Liver (tissue), 8 donors: ENCODE measurements at regions not wholly inside any gene's neighbourhood (a gene's known extent, or its start where the extent isn't known, plus 50 kb on each side); places are given as distances from the start of the nearest gene placed in this dataset.

ENCODE experiments used
- DNase-seq: peaks from one replicate; pipeline ENCODE4 v3.0.0-alpha.2; 2017; ENCODE audit warnings: low spot score
- H3K27ac ChIP-seq, 2 donors: one replicate each; pipeline ENCODE4 v1.7.0; 2013; ENCODE audit warnings: inconsistent platforms in 2 of 2, low read length in 2 of 2, control low read depth in 1 of 2, low read depth in 1 of 2, mild to moderate bottlenecking in 1 of 2
- H3K27me3 ChIP-seq, 4 donors: one replicate each; pipeline versions ENCODE4 v1.6.1 to v1.7.0; 2013; ENCODE audit warnings: low read length in 3 of 4, inconsistent platforms in 1 of 4, mild to moderate bottlenecking in 1 of 4, moderate library complexity in 1 of 4; ENCODE audit not compliant: control insufficient read depth in 4 of 4, insufficient read depth in 4 of 4
- H3K36me3 ChIP-seq, 4 donors: one replicate each; pipeline versions ENCODE4 v1.6.1 to v1.7.0; 2013; ENCODE audit warnings: low read length in 3 of 4, mild to moderate bottlenecking in 3 of 4, low read depth in 1 of 4, moderate library complexity in 1 of 4; ENCODE audit not compliant: control insufficient read depth in 4 of 4, insufficient read depth in 3 of 4
- H3K4me1 ChIP-seq, 4 donors: one replicate each; pipeline versions ENCODE4 v1.6.1 to v1.7.0; 2013; ENCODE audit warnings: low read length in 3 of 4, mild to moderate bottlenecking in 3 of 4, moderate library complexity in 1 of 4; ENCODE audit not compliant: control insufficient read depth in 4 of 4, insufficient read depth in 4 of 4
- H3K4me3 ChIP-seq, 3 donors: one replicate each; pipeline versions ENCODE4 v1.6.1 to v1.7.0; 2013; ENCODE audit warnings: low read length in 3 of 3, control low read depth in 1 of 3, low read depth in 1 of 3, mild to moderate bottlenecking in 1 of 3
- H3K9ac ChIP-seq, 2 donors: one replicate each; pipeline ENCODE4 v1.7.0; 2013; ENCODE audit warnings: low read length in 2 of 2, mild to moderate bottlenecking in 2 of 2, moderate library complexity in 2 of 2, control low read depth in 1 of 2, low read depth in 1 of 2
- H3K9me3 ChIP-seq, 4 donors: one replicate each; pipeline versions ENCODE4 v1.6.1 to v1.7.0; 2013; ENCODE audit warnings: low read length in 3 of 4; ENCODE audit not compliant: control insufficient read depth in 4 of 4
- EGR1 ChIP-seq, 2 donors: IDR thresholded peaks; 2 replicates each; pipeline ENCODE4 v1.6.1; 2016 to 2018; ENCODE audit warnings: antibody characterized with exemption in 2 of 2, low read depth in 2 of 2
- GABPA ChIP-seq, 2 donors: IDR thresholded peaks in 1 of 2; conservative IDR thresholded peaks in 1 of 2; 2 replicates each; pipeline ENCODE4 v1.6.1; 2016; ENCODE audit warnings: antibody characterized with exemption in 2 of 2, mild to moderate bottlenecking in 1 of 2, moderate library complexity in 1 of 2
- HNF4A ChIP-seq, 2 donors: conservative IDR thresholded peaks; 2 replicates each; pipeline ENCODE4 v1.6.1; 2016; ENCODE audit warnings: antibody characterized with exemption in 2 of 2, mild to moderate bottlenecking in 2 of 2
- HNF4G ChIP-seq: IDR thresholded peaks from 2 replicates; pipeline ENCODE4 v1.6.1; 2016; ENCODE audit warnings: antibody characterized with exemption
- NR2F2 ChIP-seq: IDR thresholded peaks from 2 replicates; pipeline ENCODE4 v1.6.1; 2016; ENCODE audit warnings: antibody characterized with exemption
- TAF1 ChIP-seq: conservative IDR thresholded peaks from 2 replicates; pipeline ENCODE4 v1.6.1; 2016; ENCODE audit warnings: antibody characterized with exemption, mild to moderate bottlenecking
- YY1 ChIP-seq: IDR thresholded peaks from 2 replicates; pipeline ENCODE4 v1.6.1; 2016; ENCODE audit warnings: antibody characterized with exemption, mild to moderate bottlenecking
- WGBS: extraction: QIAGEN DNeasy Blood & Tissue Kit; methylation state at CpG from one replicate; pipeline ENCODE4 v1.1.7; 2013; 5-methylcytosine and 5-hydroxymethylcytosine counted together
- TF ChIP-seq, protein P1 (sequence below): IDR thresholded peaks from 2 replicates; pipeline ENCODE4 v1.6.1; 2016; ENCODE audit warnings: antibody characterized with exemption, mild to moderate bottlenecking
- TF ChIP-seq, protein P2 (sequence below): IDR thresholded peaks from 2 replicates; pipeline ENCODE4 v1.6.1; 2016; ENCODE audit warnings: antibody characterized with exemption
- TF ChIP-seq, protein P3 (sequence below): IDR thresholded peaks from 2 replicates; pipeline ENCODE4 v1.6.1; 2016; ENCODE audit warnings: antibody characterized with exemption
- TF ChIP-seq, protein P4 (sequence below): IDR thresholded peaks from 2 replicates; pipeline ENCODE4 v1.6.1; 2016; ENCODE audit warnings: antibody characterized with exemption
- TF ChIP-seq, protein P5 (sequence below): fragments of 150-350 bp; IDR thresholded peaks from 2 replicates; pipeline ENCODE4 v1.5.1; 2017; ENCODE audit warnings: improper control_type of control experiment, low read depth, low read length; ENCODE audit not compliant: missing input control
- donor health status: healthy.
- donor health status: healthy.
- donor health status: healthy.
- donor health status: healthy.
- donor health status: healthy.

DNA sequence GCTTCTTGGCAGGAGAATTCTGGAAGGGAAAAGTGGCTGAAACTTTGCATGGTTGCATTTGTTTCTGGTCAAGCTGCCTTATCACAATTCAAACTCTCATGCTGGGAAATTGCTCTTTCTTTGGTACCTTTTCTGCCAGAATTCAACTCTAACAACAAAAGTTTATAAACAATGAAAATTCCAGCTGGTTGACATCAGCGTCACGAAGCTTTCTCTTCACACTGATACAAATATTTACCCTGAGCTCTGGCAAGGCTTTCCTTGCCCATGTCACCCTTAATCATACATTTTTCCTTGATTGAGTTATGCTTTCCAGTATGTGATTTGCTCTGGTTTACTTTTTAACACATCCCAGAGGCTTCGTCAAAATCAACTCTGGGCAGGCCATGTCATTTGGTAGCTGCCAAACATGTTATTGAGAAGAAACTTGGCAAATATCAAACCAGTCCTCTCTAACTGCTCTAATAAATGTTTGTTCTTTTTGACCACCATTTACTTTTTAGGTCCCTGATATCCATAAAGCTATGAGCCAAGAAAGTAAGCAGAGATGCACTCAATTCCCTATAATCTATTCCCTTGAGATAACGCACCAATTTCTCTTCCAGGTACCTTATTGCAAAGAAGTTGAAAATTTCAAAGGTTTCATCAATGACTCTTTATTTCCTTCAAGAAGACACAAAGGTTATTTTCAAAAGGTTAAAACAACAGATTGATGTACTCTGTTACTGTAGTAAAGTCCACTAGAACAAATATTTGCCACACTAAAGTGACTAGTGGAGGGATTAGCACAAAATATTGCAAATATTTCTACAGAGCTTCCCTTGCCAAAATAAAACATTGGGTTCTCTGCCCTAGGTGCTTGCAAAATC, 1241.1 kb upstream of the ZEB2 start (continued):
- TF ChIP-seq, protein P1, sequence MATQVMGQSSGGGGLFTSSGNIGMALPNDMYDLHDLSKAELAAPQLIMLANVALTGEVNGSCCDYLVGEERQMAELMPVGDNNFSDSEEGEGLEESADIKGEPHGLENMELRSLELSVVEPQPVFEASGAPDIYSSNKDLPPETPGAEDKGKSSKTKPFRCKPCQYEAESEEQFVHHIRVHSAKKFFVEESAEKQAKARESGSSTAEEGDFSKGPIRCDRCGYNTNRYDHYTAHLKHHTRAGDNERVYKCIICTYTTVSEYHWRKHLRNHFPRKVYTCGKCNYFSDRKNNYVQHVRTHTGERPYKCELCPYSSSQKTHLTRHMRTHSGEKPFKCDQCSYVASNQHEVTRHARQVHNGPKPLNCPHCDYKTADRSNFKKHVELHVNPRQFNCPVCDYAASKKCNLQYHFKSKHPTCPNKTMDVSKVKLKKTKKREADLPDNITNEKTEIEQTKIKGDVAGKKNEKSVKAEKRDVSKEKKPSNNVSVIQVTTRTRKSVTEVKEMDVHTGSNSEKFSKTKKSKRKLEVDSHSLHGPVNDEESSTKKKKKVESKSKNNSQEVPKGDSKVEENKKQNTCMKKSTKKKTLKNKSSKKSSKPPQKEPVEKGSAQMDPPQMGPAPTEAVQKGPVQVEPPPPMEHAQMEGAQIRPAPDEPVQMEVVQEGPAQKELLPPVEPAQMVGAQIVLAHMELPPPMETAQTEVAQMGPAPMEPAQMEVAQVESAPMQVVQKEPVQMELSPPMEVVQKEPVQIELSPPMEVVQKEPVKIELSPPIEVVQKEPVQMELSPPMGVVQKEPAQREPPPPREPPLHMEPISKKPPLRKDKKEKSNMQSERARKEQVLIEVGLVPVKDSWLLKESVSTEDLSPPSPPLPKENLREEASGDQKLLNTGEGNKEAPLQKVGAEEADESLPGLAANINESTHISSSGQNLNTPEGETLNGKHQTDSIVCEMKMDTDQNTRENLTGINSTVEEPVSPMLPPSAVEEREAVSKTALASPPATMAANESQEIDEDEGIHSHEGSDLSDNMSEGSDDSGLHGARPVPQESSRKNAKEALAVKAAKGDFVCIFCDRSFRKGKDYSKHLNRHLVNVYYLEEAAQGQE, result peak; percentile 21
- TF ChIP-seq HNF4A (conservative IDR thresholded peaks at IDR 0.05), result peak; percentile 96
- TF ChIP-seq, protein P2, sequence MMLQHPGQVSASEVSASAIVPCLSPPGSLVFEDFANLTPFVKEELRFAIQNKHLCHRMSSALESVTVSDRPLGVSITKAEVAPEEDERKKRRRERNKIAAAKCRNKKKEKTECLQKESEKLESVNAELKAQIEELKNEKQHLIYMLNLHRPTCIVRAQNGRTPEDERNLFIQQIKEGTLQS, result peak; percentile 51
- TF ChIP-seq, protein P3, sequence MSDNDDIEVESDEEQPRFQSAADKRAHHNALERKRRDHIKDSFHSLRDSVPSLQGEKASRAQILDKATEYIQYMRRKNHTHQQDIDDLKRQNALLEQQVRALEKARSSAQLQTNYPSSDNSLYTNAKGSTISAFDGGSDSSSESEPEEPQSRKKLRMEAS, result peak; percentile 30

DNA sequence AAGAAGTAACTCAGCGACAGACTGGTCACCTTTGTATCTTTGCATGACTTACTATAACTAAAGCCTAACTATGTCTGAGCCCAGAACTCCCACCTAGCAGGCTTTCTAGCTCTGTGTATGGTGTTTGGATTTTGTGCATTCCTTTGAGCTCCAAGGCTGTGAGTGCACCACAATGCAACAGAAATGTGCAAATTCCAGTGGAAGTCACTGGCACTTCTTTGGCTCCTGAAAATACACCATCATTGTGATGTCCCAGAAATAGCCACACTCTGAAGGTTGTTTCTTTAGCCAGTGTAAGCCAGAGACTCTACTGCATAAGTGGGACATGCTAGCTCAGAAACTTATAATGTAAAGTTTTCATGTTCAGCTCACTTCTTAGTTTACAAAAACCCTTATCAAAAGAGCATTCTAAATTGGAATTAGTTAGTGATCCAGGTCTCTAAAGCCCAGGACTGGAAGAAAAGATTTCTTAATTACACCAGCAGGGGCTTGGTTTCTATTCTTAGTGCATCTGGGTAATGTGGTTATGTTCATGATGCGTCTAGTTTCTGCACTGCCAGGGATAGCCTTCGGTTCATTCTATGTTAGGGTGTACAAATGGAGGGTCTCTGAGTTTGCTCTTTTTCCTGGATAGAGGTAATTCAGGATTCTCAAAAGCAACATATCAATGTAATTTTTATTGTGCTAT, 1239.5 kb upstream of the ZEB2 start:
- H3K4me3 ChIP-seq, result no peak overlapping the region
- H3K27ac ChIP-seq, result no peak overlapping the region
- no peaks in the 10 kb centered on the region for H3K36me3 ChIP-seq
- no peak overlapping the region for H3K9ac ChIP-seq
- 59% methylated on average over 3 of the region's 3 CpGs for WGBS
- H3K4me1 ChIP-seq, result peaks cover 2 to 28% (median 15%) of the 10 kb centered on the region in 4 donors
- no peaks in the 10 kb centered on the region for H3K27me3 ChIP-seq
- TF ChIP-seq GABPA (IDR thresholded peaks at IDR 0.05 in 1 of 2, conservative IDR thresholded peaks at IDR 0.05 in 1 of 2) (no peak), YY1 (no peak), HNF4G (no peak), TAF1 (no peak), EGR1 (IDR thresholded peaks at IDR 0.05; ENCODE audit: low read depth in 2 of 2) (no peak), NR2F2 (no peak)
- TF ChIP-seq, protein P4, sequence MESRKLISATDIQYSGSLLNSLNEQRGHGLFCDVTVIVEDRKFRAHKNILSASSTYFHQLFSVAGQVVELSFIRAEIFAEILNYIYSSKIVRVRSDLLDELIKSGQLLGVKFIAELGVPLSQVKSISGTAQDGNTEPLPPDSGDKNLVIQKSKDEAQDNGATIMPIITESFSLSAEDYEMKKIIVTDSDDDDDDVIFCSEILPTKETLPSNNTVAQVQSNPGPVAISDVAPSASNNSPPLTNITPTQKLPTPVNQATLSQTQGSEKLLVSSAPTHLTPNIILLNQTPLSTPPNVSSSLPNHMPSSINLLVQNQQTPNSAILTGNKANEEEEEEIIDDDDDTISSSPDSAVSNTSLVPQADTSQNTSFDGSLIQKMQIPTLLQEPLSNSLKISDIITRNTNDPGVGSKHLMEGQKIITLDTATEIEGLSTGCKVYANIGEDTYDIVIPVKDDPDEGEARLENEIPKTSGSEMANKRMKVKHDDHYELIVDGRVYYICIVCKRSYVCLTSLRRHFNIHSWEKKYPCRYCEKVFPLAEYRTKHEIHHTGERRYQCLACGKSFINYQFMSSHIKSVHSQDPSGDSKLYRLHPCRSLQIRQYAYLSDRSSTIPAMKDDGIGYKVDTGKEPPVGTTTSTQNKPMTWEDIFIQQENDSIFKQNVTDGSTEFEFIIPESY, result no peak
- TF ChIP-seq, protein P5, sequence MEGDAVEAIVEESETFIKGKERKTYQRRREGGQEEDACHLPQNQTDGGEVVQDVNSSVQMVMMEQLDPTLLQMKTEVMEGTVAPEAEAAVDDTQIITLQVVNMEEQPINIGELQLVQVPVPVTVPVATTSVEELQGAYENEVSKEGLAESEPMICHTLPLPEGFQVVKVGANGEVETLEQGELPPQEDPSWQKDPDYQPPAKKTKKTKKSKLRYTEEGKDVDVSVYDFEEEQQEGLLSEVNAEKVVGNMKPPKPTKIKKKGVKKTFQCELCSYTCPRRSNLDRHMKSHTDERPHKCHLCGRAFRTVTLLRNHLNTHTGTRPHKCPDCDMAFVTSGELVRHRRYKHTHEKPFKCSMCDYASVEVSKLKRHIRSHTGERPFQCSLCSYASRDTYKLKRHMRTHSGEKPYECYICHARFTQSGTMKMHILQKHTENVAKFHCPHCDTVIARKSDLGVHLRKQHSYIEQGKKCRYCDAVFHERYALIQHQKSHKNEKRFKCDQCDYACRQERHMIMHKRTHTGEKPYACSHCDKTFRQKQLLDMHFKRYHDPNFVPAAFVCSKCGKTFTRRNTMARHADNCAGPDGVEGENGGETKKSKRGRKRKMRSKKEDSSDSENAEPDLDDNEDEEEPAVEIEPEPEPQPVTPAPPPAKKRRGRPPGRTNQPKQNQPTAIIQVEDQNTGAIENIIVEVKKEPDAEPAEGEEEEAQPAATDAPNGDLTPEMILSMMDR, result no peak
- TF ChIP-seq, protein P1, result no peak
- H3K9me3 ChIP-seq, result no peaks in the 10 kb centered on the region
- DNase-seq, result no peak
